Central memory CD8-positive, alpha-beta T cell (primary cell): ENCODE measurements at regions not wholly inside any gene's neighbourhood (a gene's known extent, or its start where the extent isn't known, plus 50 kb on each side); places are given as distances from the start of the nearest gene placed in this dataset.
"Not testable (repeated sequence)": the region's sequence is repeated elsewhere in the genome, so short reads cannot be mapped to it uniquely, and the experiment has no call there.

Source experiments
- ATAC-seq: fragments of 150-1000 bp; cut with Tn5 transposase; replicated peaks from 2 replicates; pipeline ENCODE4 v1.10.0; 2022; ENCODE audit warnings: mild to moderate bottlenecking, moderate FRiP score, moderate number of reproducible peaks; ENCODE audit not compliant: poor library complexity, severe bottlenecking; ENCODE audit errors: extremely low read depth
- DNase-seq, 2 donors: peaks; one replicate each; pipeline ENCODE4 v3.0.0; 2021; ENCODE audit warnings: low spot score in 2 of 2
- H3K27ac Mint-ChIP-seq: one replicate; pipeline ENCODE4 v1.8.0; 2022; ENCODE audit warnings: low read depth, mild to moderate bottlenecking, moderate library complexity, mixed read lengths
- H3K27me3 Mint-ChIP-seq: one replicate; pipeline ENCODE4 v1.8.0; 2022; ENCODE audit warnings: mixed read lengths
- H3K36me3 Mint-ChIP-seq: one replicate; pipeline ENCODE4 v1.8.0; 2022; ENCODE audit warnings: mild to moderate bottlenecking, moderate library complexity, mixed read lengths; ENCODE audit not compliant: insufficient read depth
- H3K4me1 Mint-ChIP-seq: one replicate; pipeline ENCODE4 v1.8.0; 2022; ENCODE audit warnings: mixed read lengths
- H3K4me3 Mint-ChIP-seq: one replicate; pipeline ENCODE4 v1.8.0; 2022; ENCODE audit warnings: mild to moderate bottlenecking, moderate library complexity, mixed read lengths
- H3K9me3 Mint-ChIP-seq: one replicate; pipeline ENCODE4 v1.8.0; 2022; ENCODE audit warnings: mixed read lengths

DNA sequence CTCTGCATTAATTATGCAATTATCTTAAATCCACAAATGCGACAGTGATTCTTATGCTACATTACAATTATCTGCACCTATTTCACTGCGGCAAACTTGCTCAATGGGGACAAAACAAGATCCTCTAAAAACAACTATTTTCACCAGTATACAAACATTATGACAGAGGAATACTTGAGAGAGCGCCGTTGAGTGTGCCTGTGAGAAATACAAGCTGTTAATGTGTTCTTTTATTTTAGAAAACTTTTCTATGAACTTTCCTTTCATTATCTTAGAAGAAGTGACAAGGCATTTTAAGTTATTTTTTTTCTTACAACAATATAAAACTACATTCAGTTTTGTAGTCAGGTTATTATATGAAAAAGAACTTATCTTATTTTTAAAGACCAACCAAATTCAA is 1247.0 kb downstream of the FSCB start:
- Mint-ChIP-seq H3K4me3 (no peak overlapping the region), H3K9me3 (peaks cover 21% of the 10 kb centered on the region), H3K27me3 (no peaks in the 10 kb centered on the region), H3K36me3 (no peaks in the 10 kb centered on the region), H3K4me1 (no peaks in the 10 kb centered on the region), H3K27ac (no peak overlapping the region)
- no peak for DNase-seq
- no peak for ATAC-seq

- Mint-ChIP-seq H3K27ac (no peak overlapping the region), H3K9me3 (peaks cover 21% of the 10 kb centered on the region)
These were observed 1248.7 kb downstream of the FSCB start for GRCh38 chr14:43258396-43258795.

DNA sequence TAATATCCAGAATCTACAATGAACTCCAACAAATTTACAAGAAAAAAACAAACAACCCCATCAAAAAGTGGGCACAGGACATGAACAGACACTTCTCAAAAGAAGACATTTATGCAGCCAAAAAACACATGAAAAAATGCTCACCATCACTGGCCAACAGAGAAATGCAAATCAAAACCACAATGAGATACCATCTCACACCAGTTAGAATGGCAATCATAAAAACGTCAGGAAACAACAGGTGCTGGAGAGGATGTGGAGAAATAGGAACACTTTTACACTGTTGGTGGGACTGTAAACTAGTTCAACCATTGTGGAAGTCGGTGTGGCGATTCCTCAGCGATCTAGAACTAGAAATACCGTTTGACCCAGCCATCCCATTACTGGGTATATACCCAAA is 1250.1 kb downstream of the FSCB start:
- H3K36me3 Mint-ChIP-seq, H3K27ac Mint-ChIP-seq, DNase-seq, H3K27me3 Mint-ChIP-seq, H3K4me3 Mint-ChIP-seq, ATAC-seq, H3K4me1 Mint-ChIP-seq: not testable (repeated sequence)
- peaks cover 15% of the 10 kb centered on the region for H3K9me3 Mint-ChIP-seq

More at GRCh38 chr14:43258396-43258795, 1248.7 kb downstream of the FSCB start:
- Mint-ChIP-seq H3K4me3 (no peak overlapping the region), H3K27me3 (no peaks in the 10 kb centered on the region), H3K36me3 (peaks cover 1% of the 10 kb centered on the region), H3K4me1 (no peaks in the 10 kb centered on the region)
- DNase-seq (no peak), ATAC-seq (no peak)

DNA sequence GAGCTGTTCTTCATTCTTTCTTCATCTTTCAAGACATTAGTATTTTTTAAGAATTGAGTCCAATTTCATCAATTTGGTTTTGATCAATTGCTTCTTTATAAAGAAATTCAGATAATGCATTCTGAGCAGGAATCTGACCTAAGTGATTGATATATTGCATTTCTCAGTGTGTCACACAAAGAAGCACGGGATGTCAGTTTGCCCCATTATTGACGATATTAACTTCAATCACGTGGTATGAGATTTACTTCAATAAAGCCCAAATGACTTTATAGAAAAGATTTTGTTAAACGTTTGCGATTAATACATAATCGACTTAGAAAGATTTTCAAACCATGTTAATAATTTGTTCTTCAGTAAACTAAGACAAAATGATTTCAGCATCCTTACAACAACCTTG is 1254.2 kb downstream of the FSCB start:
- peaks cover 1% of the 10 kb centered on the region for H3K36me3 Mint-ChIP-seq
- no peak for DNase-seq
- no peaks in the 10 kb centered on the region for H3K4me1 Mint-ChIP-seq
- no peak overlapping the region for H3K27ac Mint-ChIP-seq
- no peak for ATAC-seq
- H3K27me3 Mint-ChIP-seq: no peaks in the 10 kb centered on the region
- no peak overlapping the region for H3K4me3 Mint-ChIP-seq
- peaks cover 10% of the 10 kb centered on the region for H3K9me3 Mint-ChIP-seq

GRCh38 chr14:43249591-43249990 is 1257.5 kb downstream of the FSCB start:
- Mint-ChIP-seq H3K4me3 (no peak overlapping the region), H3K27ac (no peak overlapping the region), H3K27me3 (no peaks in the 10 kb centered on the region), H3K9me3 (peaks cover 6% of the 10 kb centered on the region), H3K36me3 (peaks cover under 1% of the 10 kb centered on the region), H3K4me1 (no peaks in the 10 kb centered on the region)
- no peak for DNase-seq
- no peak for ATAC-seq

DNA sequence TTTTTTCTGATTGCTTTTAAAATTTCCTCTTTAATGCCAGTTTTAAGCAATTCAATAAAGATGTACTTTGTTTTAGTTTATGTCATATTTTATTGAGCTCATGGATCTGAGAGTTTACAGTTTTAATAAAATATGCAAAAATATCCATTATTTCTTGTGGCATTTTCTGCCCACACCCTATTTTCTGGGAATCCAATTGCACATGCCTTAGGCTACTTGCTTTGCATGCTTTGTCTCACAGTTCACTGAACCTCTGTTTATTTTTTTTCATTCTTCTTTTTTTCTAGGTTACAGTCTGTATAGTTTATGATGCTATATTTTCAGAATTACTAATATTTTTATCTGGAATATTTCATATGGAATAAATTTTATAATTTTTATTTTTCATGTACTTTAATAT is 1258.0 kb downstream of the FSCB start:
- ATAC-seq (no peak), DNase-seq (no peak)
- Mint-ChIP-seq H3K4me3 (no peak overlapping the region), H3K27me3 (no peaks in the 10 kb centered on the region), H3K4me1 (no peaks in the 10 kb centered on the region), H3K36me3 (no peaks in the 10 kb centered on the region), H3K9me3 (peaks cover 4% of the 10 kb centered on the region), H3K27ac (no peak overlapping the region)

GRCh38 chr14:43247877-43248276 is 1259.2 kb downstream of the FSCB start:
- no peaks in the 10 kb centered on the region for H3K4me1 Mint-ChIP-seq
- no peak overlapping the region for H3K27ac Mint-ChIP-seq
- ATAC-seq (no peak), DNase-seq (no peak)
- no peaks in the 10 kb centered on the region for H3K27me3 Mint-ChIP-seq
- no peak overlapping the region for H3K4me3 Mint-ChIP-seq
- no peaks in the 10 kb centered on the region for H3K36me3 Mint-ChIP-seq
- peaks cover 10% of the 10 kb centered on the region for H3K9me3 Mint-ChIP-seq

DNA sequence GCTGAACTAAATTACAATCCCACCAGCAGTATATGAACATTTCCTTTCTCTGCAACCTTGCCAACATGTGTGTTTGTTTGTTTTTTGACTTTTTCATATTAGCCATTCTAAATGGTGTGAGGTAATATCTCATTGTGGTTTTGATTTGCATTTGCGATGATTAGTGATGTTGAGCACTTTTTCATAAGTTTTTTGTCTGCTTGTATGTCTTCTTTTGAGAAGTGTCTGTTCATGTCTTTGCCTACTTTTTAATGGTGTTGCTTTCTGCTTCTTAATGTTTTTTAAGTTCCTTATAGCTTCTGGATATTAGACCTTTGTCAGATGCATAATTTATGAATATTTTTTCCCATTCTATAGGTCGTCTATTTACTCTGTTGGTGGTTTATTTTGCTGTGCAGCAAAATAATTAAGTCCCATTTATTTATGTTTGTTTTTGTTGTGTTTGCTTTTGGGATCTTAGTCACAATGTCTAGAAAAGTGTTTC is 1262.9 kb downstream of the FSCB start:
- Mint-ChIP-seq H3K9me3 (peaks cover 19% of the 10 kb centered on the region), H3K4me3 (no peak overlapping the region), H3K27ac (no peak overlapping the region), H3K4me1 (no peaks in the 10 kb centered on the region), H3K27me3 (no peaks in the 10 kb centered on the region), H3K36me3 (no peaks in the 10 kb centered on the region)
- ATAC-seq (no peak), DNase-seq (no peak)

DNA sequence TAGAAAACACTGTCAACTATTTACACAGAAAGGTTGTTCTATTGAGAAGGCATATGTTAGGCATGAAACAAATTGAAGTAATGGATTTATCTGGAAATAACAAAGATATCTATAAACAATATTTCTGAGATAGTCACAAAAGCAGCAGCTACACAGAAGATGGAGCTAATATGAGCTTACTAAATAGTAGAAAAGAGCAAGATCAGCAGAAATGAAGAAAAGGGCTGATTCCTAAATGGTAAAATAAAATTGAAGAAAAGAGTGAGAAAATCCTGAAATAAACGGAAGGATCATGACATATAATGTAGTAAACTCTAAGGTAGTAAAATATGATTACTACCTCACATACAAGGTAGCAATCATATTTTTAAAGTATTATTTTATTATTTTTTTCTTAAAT is 1263.9 kb downstream of the FSCB start:
- ATAC-seq: no peak
- H3K36me3 Mint-ChIP-seq: no peaks in the 10 kb centered on the region
- no peaks in the 10 kb centered on the region for H3K27me3 Mint-ChIP-seq
- H3K4me3 Mint-ChIP-seq: no peak overlapping the region
- no peaks in the 10 kb centered on the region for H3K4me1 Mint-ChIP-seq
- H3K27ac Mint-ChIP-seq: no peak overlapping the region
- H3K9me3 Mint-ChIP-seq: peaks cover 15% of the 10 kb centered on the region
- DNase-seq: no peak

GRCh38 chr14:43232261-43232660 is 1274.8 kb downstream of the FSCB start:
- H3K4me1 Mint-ChIP-seq: no peaks in the 10 kb centered on the region
- H3K27me3 Mint-ChIP-seq: no peaks in the 10 kb centered on the region
- DNase-seq (no peak), ATAC-seq (no peak)
- H3K27ac Mint-ChIP-seq: no peak overlapping the region
- peaks cover 23% of the 10 kb centered on the region for H3K9me3 Mint-ChIP-seq
- H3K4me3 Mint-ChIP-seq: no peak overlapping the region
- no peaks in the 10 kb centered on the region for H3K36me3 Mint-ChIP-seq

DNA sequence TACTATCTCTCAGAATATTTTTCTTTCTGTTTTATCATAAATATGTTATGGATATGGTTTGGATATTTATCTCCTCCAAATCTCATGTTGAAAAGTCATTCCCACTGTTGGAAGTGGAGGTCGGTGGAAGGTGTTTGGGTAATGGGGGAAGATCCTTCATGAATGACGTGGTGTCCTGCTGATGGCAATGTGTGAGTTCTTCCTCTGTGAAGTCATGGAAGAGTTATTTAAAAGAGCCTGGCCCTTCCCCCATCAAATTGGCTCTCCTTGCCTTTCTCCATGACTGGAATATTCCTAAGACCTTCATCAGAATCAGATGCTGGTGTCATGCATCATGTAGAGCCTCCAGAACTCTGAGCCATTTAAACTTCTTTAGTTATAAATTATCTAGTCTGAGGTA is 1291.6 kb downstream of the FSCB start:
- no peaks in the 10 kb centered on the region for H3K27me3 Mint-ChIP-seq
- DNase-seq (no peak), ATAC-seq (no peak)
- H3K27ac Mint-ChIP-seq: no peak overlapping the region
- no peaks in the 10 kb centered on the region for H3K36me3 Mint-ChIP-seq
- peaks cover 7% of the 10 kb centered on the region for H3K9me3 Mint-ChIP-seq
- H3K4me3 Mint-ChIP-seq: no peak overlapping the region
- H3K4me1 Mint-ChIP-seq: no peaks in the 10 kb centered on the region

DNA sequence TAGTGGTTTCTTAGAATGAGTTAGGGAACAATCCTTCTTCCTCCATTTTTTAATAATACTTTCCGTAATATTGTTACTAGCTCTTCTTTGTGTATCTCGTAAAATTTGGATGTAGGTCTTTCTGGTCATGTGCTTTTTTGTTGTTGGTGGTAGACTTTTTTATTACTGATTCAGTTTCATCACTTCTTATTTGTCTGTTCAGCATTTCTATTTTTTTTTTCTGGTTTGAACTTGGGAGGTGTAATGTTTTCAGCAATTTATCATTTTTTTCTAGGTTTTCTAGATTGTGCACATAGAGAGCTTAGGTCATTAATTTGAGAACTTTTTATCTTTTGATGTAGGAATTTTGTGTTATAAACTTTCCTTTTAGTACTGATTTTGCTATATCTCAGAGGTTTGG is 1299.9 kb downstream of the FSCB start:
- Mint-ChIP-seq H3K4me3 (no peak overlapping the region), H3K27me3 (no peaks in the 10 kb centered on the region), H3K27ac (no peak overlapping the region), H3K4me1 (no peaks in the 10 kb centered on the region), H3K9me3 (peaks cover 12% of the 10 kb centered on the region), H3K36me3 (no peaks in the 10 kb centered on the region)
- DNase-seq (no peak), ATAC-seq (no peak)

- no peak overlapping the region for H3K27ac Mint-ChIP-seq
- DNase-seq: no peak
These were observed 1302.3 kb downstream of the FSCB start for GRCh38 chr14:43204816-43205215.

DNA sequence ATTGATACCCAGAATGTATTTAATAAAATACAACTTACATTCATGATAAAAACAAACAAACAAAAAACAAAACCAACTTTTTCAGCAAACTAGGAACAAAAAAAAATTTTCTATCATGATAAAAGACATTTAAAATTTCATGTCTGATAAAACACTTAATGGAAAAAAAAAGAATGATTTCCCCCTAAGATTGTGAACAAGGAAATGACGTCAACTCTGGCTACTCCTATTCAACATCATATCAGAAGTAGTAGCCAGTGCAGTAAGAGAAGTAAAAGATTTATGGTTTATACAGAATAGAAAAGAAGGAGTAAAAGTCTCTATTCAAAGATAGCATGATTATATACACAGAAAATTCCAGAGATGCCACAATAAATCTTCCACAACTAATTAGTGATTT is 1306.6 kb downstream of the FSCB start:
- no peak for ATAC-seq
- Mint-ChIP-seq H3K9me3 (peaks cover 6% of the 10 kb centered on the region), H3K4me3 (no peak overlapping the region), H3K27me3 (no peaks in the 10 kb centered on the region), H3K4me1 (no peaks in the 10 kb centered on the region), H3K36me3 (no peaks in the 10 kb centered on the region), H3K27ac (no peak overlapping the region)
- DNase-seq: no peak

More at GRCh38 chr14:43204816-43205215, 1302.3 kb downstream of the FSCB start:
- Mint-ChIP-seq H3K9me3 (peaks cover 12% of the 10 kb centered on the region), H3K36me3 (no peaks in the 10 kb centered on the region), H3K27me3 (no peaks in the 10 kb centered on the region), H3K4me1 (no peaks in the 10 kb centered on the region), H3K4me3 (no peak overlapping the region)
- ATAC-seq: no peak
